ENCODE measurements at regions not wholly inside any gene's neighbourhood (a gene's known extent, or its start where the extent isn't known, plus 50 kb on each side); places are given as distances from the start of the nearest gene placed in this dataset.

DNA sequence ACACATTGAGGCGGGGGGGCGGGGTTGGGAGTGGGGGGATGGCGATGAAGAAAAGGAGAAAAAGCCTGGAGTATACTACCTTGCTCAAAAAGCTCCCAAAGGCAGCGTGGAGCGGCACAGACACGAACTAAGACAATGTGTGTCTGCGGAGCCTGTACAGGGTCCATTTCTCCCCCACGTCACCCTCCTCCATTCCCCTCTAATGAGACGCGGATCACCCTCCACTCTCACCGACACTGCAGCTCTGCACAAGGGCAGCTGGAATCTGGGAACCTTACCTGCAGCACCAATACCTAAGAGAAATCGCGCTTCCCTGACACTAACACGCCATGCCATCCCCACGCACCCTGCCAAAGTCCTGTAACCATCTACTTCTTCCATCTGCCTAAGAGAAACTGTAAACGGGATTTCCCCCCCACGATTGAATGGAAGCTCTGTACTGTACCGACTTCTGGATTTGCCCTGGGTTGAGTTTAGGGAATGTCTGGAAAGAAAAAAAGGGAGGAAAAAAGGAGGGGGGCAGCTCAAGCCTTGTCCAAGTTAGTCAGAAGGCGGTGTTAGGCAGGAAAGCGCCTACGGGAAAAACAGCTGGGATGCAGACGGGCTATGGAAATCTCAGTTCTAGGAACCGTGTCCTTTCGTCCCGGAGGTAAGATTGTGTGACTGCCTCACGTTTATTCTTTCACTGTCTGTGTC is 125.7 kb upstream of the C11orf58 start:
- TF ChIP-seq CTCF (conservative IDR thresholded peaks at IDR 0.05; ENCODE audit: low read length) (no peak), EZH2phosphoT487 (IDR thresholded peaks at IDR 0.05; ENCODE audit: borderline replicate concordance) (no peak)

Data from Loucy (cell line).